Loucy (cell line): ENCODE measurements at regions not wholly inside any gene's neighbourhood (a gene's known extent, or its start where the extent isn't known, plus 50 kb on each side); places are given as distances from the start of the nearest gene placed in this dataset.

Source experiments
- H2AFZ ChIP-seq: fragments of 200-600 bp; sonication (generic); 2 replicates; pipeline ENCODE4 v1.6.0; 2016; ENCODE audit warnings: antibody characterized with exemption, mild to moderate bottlenecking, low read length, moderate library complexity
- H3F3A ChIP-seq: fragments of 200-600 bp; 2 replicates; pipeline ENCODE4 v1.6.0; 2016; ENCODE audit warnings: antibody characterized with exemption, low read depth, mild to moderate bottlenecking
- H3K27me3 ChIP-seq: fragments of 200-600 bp; sonication (generic); 2 replicates; pipeline ENCODE4 v1.6.1; 2014; ENCODE audit warnings: low read length, mild to moderate bottlenecking; ENCODE audit not compliant: insufficient read depth, poor library complexity, severe bottlenecking
- H3K36me3 ChIP-seq: fragments of 200-600 bp; sonication (generic); 2 replicates; pipeline ENCODE4 v1.6.1; 2016; ENCODE audit warnings: low read length; ENCODE audit not compliant: insufficient read depth
- H3K4me1 ChIP-seq: fragments of 200-600 bp; sonication (generic); 2 replicates; pipeline ENCODE4 v1.5.1; 2014; ENCODE audit warnings: low read length, mild to moderate bottlenecking; ENCODE audit not compliant: insufficient read depth, poor library complexity, severe bottlenecking
- H3K4me2 ChIP-seq: fragments of 200-600 bp; sonication (generic); 2 replicates; pipeline ENCODE4 v1.6.0; 2014; ENCODE audit warnings: antibody characterized with exemption, low read length, low read depth, mild to moderate bottlenecking; ENCODE audit not compliant: poor library complexity, severe bottlenecking
- H3K4me3 ChIP-seq: fragments of 200-600 bp; sonication (generic); 2 replicates; pipeline ENCODE4 v1.5.1; 2014; ENCODE audit warnings: low read length, mild to moderate bottlenecking, mixed read lengths; ENCODE audit not compliant: poor library complexity, severe bottlenecking
- H3K79me2 ChIP-seq: fragments of 200-600 bp; sonication (generic); 2 replicates; pipeline ENCODE4 v1.6.1; 2014; ENCODE audit warnings: low read length; ENCODE audit not compliant: insufficient read depth
- H3K9ac ChIP-seq: fragments of 200-600 bp; sonication (generic); 2 replicates; pipeline ENCODE4 v1.6.0; 2014; ENCODE audit warnings: mild to moderate bottlenecking, low read depth, low read length, moderate library complexity; ENCODE audit not compliant: poor library complexity, severe bottlenecking
- H3K9me2 ChIP-seq: fragments of 200-600 bp; sonication (generic); replicated peaks from 2 replicates; pipeline ENCODE4 v1.6.1; 2016; ENCODE audit warnings: low read depth, low read length, mixed read lengths
- H3K9me3 ChIP-seq: fragments of 200-600 bp; sonication (generic); 2 replicates; pipeline ENCODE4 v1.6.1; 2014; ENCODE audit warnings: mild to moderate bottlenecking, antibody characterized with exemption, low read length, low read depth; ENCODE audit not compliant: insufficient read depth
- H4K20me1 ChIP-seq: fragments of 200-600 bp; sonication (generic); 2 replicates; pipeline ENCODE4 v1.6.0; 2014; ENCODE audit warnings: antibody characterized with exemption, low read length, mild to moderate bottlenecking; ENCODE audit not compliant: insufficient read depth, poor library complexity, severe bottlenecking
- EZH2phosphoT487 ChIP-seq: fragments of 200-600 bp; IDR thresholded peaks from 2 replicates; pipeline ENCODE4 v1.6.1; 2018; ENCODE audit warnings: antibody characterized with exemption, mild to moderate bottlenecking, moderate library complexity, borderline replicate concordance
- TF ChIP-seq, protein P1 (sequence below): fragments of 200-600 bp; sonication (generic); conservative IDR thresholded peaks from 2 replicates; pipeline ENCODE4 v1.5.1; 2014; ENCODE audit warnings: mild to moderate bottlenecking, antibody characterized with exemption, low read length

DNA sequence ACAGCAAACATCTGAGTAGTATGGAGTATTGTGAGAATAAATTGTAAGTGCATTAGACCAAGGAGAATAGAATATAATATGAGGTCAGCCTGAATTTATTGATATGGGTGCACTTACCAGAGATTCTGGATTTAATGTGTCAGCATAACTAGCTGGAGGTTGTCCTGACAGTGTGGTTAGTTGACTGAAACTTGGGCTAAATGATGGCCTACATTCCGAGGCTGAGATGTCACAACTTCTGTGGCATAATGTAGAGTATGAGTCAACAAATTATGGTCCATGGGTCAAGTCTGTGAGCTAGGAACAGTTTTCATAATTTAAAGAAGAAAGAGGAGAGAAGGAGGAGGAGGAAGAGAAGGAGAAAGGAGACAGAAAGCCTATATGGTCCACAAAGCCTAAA, 127.6 kb downstream of the QPCT start:
- Histone ChIP-seq H3K36me3 (no peaks in the 10 kb centered on the region), H3K4me2 (no peak overlapping the region), H3F3A (no peaks in the 10 kb centered on the region), H3K9me3 (no peaks in the 10 kb centered on the region), H3K27me3 (no peaks in the 10 kb centered on the region), H2AFZ (no peak overlapping the region), H3K9me2 (no peaks in the 10 kb centered on the region), H3K9ac (no peak overlapping the region), H3K4me1 (peaks cover 14% of the 10 kb centered on the region), H4K20me1 (no peaks in the 10 kb centered on the region), H3K4me3 (no peak overlapping the region), H3K79me2 (no peaks in the 10 kb centered on the region)
- TF ChIP-seq EZH2phosphoT487: no peak
- TF ChIP-seq, protein P1, sequence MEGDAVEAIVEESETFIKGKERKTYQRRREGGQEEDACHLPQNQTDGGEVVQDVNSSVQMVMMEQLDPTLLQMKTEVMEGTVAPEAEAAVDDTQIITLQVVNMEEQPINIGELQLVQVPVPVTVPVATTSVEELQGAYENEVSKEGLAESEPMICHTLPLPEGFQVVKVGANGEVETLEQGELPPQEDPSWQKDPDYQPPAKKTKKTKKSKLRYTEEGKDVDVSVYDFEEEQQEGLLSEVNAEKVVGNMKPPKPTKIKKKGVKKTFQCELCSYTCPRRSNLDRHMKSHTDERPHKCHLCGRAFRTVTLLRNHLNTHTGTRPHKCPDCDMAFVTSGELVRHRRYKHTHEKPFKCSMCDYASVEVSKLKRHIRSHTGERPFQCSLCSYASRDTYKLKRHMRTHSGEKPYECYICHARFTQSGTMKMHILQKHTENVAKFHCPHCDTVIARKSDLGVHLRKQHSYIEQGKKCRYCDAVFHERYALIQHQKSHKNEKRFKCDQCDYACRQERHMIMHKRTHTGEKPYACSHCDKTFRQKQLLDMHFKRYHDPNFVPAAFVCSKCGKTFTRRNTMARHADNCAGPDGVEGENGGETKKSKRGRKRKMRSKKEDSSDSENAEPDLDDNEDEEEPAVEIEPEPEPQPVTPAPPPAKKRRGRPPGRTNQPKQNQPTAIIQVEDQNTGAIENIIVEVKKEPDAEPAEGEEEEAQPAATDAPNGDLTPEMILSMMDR: no peak

DNA sequence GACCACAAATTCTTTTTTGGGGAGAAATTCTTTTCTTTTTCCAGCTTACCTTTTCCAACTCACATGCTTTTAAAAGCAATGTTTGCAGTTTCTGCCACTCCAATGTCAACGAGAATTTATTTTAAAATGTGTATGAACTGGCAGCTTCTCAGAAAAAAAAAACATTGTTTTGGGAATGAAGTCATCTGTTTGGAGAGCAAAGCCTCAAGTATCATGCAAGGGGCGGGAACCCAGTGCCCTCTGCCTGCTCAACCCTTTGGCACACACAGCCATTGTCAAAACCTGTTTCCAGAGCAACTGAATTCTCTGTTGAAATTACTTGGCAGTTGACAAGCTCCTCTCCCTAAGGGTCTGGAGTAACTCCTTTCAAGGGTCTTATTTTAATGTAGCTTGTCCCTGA, 128.5 kb downstream of the QPCT start:
- peaks cover 14% of the 10 kb centered on the region for H3K4me1 ChIP-seq
- H3K4me3 ChIP-seq: no peak overlapping the region
- no peaks in the 10 kb centered on the region for H3K36me3 ChIP-seq
- H4K20me1 ChIP-seq: no peaks in the 10 kb centered on the region
- no peaks in the 10 kb centered on the region for H3K9me3 ChIP-seq
- no peak for TF ChIP-seq EZH2phosphoT487
- TF ChIP-seq, protein P1: no peak
- H3K79me2 ChIP-seq: no peaks in the 10 kb centered on the region
- H3K9ac ChIP-seq: no peak overlapping the region
- no peak overlapping the region for H2AFZ ChIP-seq
- H3K9me2 ChIP-seq: no peaks in the 10 kb centered on the region
- no peak overlapping the region for H3K4me2 ChIP-seq
- H3K27me3 ChIP-seq: no peaks in the 10 kb centered on the region
- no peaks in the 10 kb centered on the region for H3F3A ChIP-seq

DNA sequence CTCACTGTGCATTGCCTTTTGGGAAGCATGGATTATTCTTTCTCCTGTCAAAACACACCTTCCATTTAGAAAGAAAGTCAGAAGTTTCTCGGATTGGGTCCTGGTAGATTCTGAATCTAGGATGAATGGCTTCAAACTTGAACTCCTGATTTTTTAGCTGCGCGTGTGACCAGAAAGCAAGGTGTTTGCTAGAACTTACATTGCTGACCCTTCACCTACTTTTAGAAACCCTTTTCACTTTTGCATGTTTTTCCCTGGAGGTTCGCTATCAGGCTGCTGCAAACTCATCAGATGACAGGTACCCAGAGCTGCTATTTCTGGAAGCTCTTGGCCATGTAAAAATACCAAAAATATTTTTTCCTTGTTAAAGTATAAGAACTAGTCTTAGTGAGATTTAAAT, 132.0 kb downstream of the QPCT start:
- Histone ChIP-seq H3K36me3 (no peaks in the 10 kb centered on the region), H2AFZ (no peak overlapping the region), H3K9me2 (no peaks in the 10 kb centered on the region), H3K4me1 (peaks cover 10% of the 10 kb centered on the region), H3K4me2 (no peak overlapping the region), H3K27me3 (no peaks in the 10 kb centered on the region), H3K4me3 (no peak overlapping the region), H3K79me2 (no peaks in the 10 kb centered on the region), H3K9me3 (no peaks in the 10 kb centered on the region; the same call in 1 of the 2 replicates), H4K20me1 (no peaks in the 10 kb centered on the region), H3K9ac (no peak overlapping the region), H3F3A (no peaks in the 10 kb centered on the region)
- no peak for TF ChIP-seq EZH2phosphoT487
- TF ChIP-seq, protein P1: no peak
